A673 (cell line): ENCODE measurements at regions not wholly inside any gene's neighbourhood (a gene's known extent, or its start where the extent isn't known, plus 50 kb on each side); places are given as distances from the start of the nearest gene placed in this dataset.

Experiments used
- BruUV-seq: library from RNA; stranded (reverse); fragments of 400-500 nt; replicated peaks from 2 replicates; lab custom pipeline; 2021; lab: Mats Ljungman, UMichigan
- CTCF ChIA-PET: fragments of 300-600 bp; sonication (Branson Sonifier 250); formaldehyde crosslinking; loops from one replicate; lab custom pipeline; 2022; ENCODE audit warnings: antibody characterized with exemption; lab: Charles Lee
- POLR2A ChIA-PET: fragments of 300-600 bp; sonication (Branson Sonifier 250); formaldehyde crosslinking; loops from one replicate; lab custom pipeline; 2022; ENCODE audit warnings: antibody characterized with exemption; ENCODE audit not compliant: low non-redundant PET; lab: Charles Lee
- DNase-seq: peaks from one replicate; pipeline ENCODE4 v3.0.0-alpha.2; 2015; ENCODE audit warnings: low spot score
- H3K27ac ChIP-seq: fragments of 200-600 bp; sonication (generic); 2 replicates; pipeline ENCODE4 v1.5.1; 2016; ENCODE audit warnings: mixed run types, low read depth, mild to moderate bottlenecking, mixed read lengths, antibody characterized with exemption, low read length; ENCODE audit not compliant: poor library complexity, severe bottlenecking
- H3K27me3 ChIP-seq: fragments of 200-600 bp; sonication (generic); replicated peaks from 2 replicates; pipeline ENCODE4 v1.6.1; 2017; ENCODE audit warnings: mixed run types, low read depth, mild to moderate bottlenecking, mixed read lengths, antibody characterized with exemption, low read length; ENCODE audit not compliant: insufficient read depth, poor library complexity
- H3K36me3 ChIP-seq: fragments of 200-600 bp; sonication (generic); 2 replicates; pipeline ENCODE4 v1.6.1; 2016; ENCODE audit warnings: mixed run types, mild to moderate bottlenecking, mixed read lengths, antibody characterized with exemption, low read length; ENCODE audit not compliant: insufficient read depth, poor library complexity, severe bottlenecking
- H3K4me1 ChIP-seq: fragments of 200-600 bp; sonication (generic); 2 replicates; pipeline ENCODE4 v1.6.1; 2017; ENCODE audit warnings: mixed run types, mild to moderate bottlenecking, mixed read lengths, antibody characterized with exemption, low read length; ENCODE audit not compliant: insufficient read depth, poor library complexity, severe bottlenecking
- H3K4me3 ChIP-seq: fragments of 200-600 bp; sonication (generic); 2 replicates; pipeline ENCODE4 v1.5.1; 2016; ENCODE audit warnings: low read depth, mixed run types, mild to moderate bottlenecking, mixed read lengths, low read length; ENCODE audit not compliant: poor library complexity, severe bottlenecking
- H3K9me3 ChIP-seq: fragments of 200-600 bp; sonication (generic); 2 replicates; pipeline ENCODE4 v1.6.1; 2016; ENCODE audit warnings: mixed run types, low read depth, mild to moderate bottlenecking, mixed read lengths, antibody characterized with exemption, low read length; ENCODE audit not compliant: poor library complexity, severe bottlenecking
- EZH2 ChIP-seq: fragments of 200-600 bp; sonication (generic); IDR thresholded peaks from 2 replicates; pipeline ENCODE4 v1.6.1; 2017; ENCODE audit warnings: borderline replicate concordance, low read depth, mild to moderate bottlenecking, mixed read lengths, antibody characterized with exemption, low read length; ENCODE audit not compliant: poor library complexity, severe bottlenecking
- intact Hi-C: fragments of 100-400 bp; cut with micrococcal nuclease; formaldehyde crosslinking; loops from one replicate; pipeline ENCODE4 v1.10.0; 2022; ENCODE audit not compliant: unreplicated experiment
- TF ChIP-seq, protein P1 (sequence below): fragments of 300-800, 200-600 bp; sonication (generic); conservative IDR thresholded peaks from 2 replicates; pipeline ENCODE4 v1.5.1; 2017; ENCODE audit warnings: low read depth, mild to moderate bottlenecking, antibody characterized with exemption, low read length, moderate library complexity, mixed read lengths

DNA sequence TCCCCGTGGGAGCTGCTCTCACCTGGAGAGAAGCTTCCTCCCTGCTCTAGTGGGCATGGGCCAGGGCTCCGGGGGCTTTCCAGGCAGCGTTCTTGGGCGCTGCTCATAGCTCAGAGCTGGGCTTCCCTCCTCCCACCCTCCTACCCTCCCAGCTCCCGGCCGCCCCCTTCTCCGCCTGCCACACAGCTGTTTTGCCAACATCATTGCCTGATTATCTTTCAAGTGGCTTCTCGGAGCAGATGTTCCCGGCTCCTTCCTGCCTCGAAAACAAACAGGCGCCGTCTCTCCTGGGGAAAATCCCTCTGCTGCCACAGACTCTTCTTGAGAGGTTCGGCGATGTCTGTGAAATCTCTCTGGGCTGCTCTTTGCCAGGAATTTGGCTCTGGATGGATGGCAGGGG, 195.6 kb downstream of the RPLP1 start:
- no peaks in the 10 kb centered on the region for H3K9me3 ChIP-seq
- intact Hi-C loops, result no loop called here
- ChIA-PET POLR2A (no interaction called here), CTCF (no interaction called here)
- peaks cover 78% of the 10 kb centered on the region for H3K27me3 ChIP-seq
- TF ChIP-seq, protein P1, sequence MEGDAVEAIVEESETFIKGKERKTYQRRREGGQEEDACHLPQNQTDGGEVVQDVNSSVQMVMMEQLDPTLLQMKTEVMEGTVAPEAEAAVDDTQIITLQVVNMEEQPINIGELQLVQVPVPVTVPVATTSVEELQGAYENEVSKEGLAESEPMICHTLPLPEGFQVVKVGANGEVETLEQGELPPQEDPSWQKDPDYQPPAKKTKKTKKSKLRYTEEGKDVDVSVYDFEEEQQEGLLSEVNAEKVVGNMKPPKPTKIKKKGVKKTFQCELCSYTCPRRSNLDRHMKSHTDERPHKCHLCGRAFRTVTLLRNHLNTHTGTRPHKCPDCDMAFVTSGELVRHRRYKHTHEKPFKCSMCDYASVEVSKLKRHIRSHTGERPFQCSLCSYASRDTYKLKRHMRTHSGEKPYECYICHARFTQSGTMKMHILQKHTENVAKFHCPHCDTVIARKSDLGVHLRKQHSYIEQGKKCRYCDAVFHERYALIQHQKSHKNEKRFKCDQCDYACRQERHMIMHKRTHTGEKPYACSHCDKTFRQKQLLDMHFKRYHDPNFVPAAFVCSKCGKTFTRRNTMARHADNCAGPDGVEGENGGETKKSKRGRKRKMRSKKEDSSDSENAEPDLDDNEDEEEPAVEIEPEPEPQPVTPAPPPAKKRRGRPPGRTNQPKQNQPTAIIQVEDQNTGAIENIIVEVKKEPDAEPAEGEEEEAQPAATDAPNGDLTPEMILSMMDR, result no peak
- TF ChIP-seq EZH2, result no peak
- H3K4me3 ChIP-seq, result no peak overlapping the region
- no peak overlapping the region for H3K27ac ChIP-seq
- DNase-seq, result peak; percentile 6
- no peaks in the 10 kb centered on the region for H3K36me3 ChIP-seq
- no peaks in the 10 kb centered on the region for H3K4me1 ChIP-seq
- no TSS peak for BruUV-seq

DNA sequence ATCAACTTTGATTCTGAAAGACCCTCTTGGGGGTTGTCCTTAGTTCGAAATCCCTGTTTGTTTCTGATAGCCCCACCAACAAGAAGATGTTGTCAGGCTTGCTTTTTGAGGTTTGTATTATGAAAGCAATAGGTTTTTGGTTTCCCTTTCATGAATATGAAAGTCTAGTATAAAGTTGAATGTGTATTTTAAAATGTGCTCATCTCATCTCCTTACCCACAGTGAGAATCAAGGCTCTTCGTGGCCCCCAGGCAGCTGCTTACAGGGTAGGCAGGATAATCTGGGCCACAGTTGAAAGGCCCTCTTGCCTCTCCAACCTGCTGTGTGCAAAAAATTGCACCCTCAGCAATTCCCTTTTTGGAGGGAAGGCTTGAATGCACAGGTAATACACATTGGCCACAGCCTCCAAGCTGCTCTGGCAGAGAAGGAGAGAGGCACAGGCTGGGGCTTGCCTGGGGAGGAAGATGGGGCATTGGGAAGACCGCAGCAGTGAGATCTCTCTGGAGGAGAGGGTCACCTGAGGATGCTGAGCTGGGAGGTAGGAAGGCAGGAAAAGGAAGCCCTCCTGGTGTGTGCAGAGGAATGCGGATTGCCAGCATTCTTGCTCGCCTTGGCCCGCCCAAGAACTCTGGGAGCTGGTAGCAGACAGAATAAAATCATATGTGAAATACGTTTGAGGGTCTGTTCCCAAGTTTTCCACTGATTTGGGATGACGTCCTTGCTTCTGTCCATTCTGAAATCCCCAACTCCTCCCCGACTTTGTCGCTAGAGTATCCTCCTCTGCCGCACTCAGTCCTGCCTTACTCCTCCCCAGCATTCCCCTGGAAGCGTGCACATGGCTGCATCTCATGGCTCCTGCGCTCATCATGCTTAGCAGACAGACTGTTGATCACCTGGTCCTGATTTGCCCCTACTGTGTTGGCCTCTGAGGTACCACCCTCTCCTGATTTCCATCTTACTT, 196.4 kb downstream of the RPLP1 start:
- intact Hi-C loops, result no loop called here
- no peak overlapping the region for H3K27ac ChIP-seq
- no peak overlapping the region for H3K4me3 ChIP-seq
- BruUV-seq, result no TSS peak
- no peak for DNase-seq
- no peaks in the 10 kb centered on the region for H3K4me1 ChIP-seq
- H3K36me3 ChIP-seq, result no peaks in the 10 kb centered on the region
- ChIA-PET POLR2A (no interaction called here), CTCF (no interaction called here)
- TF ChIP-seq EZH2, result no peak
- TF ChIP-seq, protein P1, result no peak
- H3K9me3 ChIP-seq, result no peaks in the 10 kb centered on the region
- H3K27me3 ChIP-seq, result peaks cover 84% of the 10 kb centered on the region

DNA sequence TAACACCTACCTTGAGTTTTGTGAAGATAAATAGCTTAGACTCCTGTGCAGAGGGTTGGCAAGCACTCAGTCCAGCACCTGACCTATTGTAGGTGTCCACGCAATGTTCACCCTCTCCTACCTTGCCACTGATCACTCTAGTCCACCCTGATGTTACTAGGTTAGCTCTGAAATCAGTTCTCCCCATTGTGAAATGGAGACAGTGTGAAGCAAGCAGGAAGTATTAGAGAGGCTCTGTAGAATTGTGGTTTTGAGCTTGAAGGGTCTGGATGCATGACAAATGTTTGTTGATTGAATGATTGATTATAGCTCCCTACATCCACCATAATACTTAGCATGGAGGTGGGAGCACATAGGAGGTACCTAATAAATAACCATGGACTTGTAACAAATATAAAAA, 199.7 kb downstream of the RPLP1 start:
- DNase-seq, result no peak
- peaks cover 83% of the 10 kb centered on the region for H3K27me3 ChIP-seq
- no TSS peak for BruUV-seq
- ChIA-PET CTCF (no interaction called here), POLR2A (no interaction called here)
- H3K9me3 ChIP-seq, result no peaks in the 10 kb centered on the region
- no peak overlapping the region for H3K4me3 ChIP-seq
- no peaks in the 10 kb centered on the region for H3K36me3 ChIP-seq
- intact Hi-C loops, result no loop called here
- no peak overlapping the region for H3K27ac ChIP-seq
- H3K4me1 ChIP-seq, result no peaks in the 10 kb centered on the region
- TF ChIP-seq, protein P1, result no peak
- TF ChIP-seq EZH2, result no peak
